ENCODE measurements at regions not wholly inside any gene's neighbourhood (a gene's known extent, or its start where the extent isn't known, plus 50 kb on each side); places are given as distances from the start of the nearest gene placed in this dataset.
"Not testable (repeated sequence)": the region's sequence is repeated elsewhere in the genome, so short reads cannot be mapped to it uniquely, and the experiment has no call there.

DNA sequence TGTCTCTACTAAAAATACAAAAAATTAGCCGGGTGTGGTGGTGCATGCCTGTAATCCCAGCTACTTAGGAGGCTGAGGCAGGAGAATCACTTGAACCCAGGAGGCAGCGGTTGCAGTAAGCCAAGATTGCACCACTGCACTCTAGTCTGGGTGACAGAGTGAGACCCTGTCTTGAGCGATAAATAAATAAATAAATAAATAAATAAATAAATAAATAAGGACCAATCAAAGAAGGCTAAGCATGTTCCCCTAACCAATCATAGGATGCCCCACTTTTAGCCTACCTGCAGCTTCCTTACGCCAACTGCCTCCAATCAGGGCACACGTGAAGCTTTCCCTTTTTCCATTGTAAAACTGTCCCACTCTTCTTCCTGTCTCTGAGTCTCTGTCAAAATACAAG lies 74.2 kb upstream of the ELAC2 start:
- TF ChIP-seq, protein P1, sequence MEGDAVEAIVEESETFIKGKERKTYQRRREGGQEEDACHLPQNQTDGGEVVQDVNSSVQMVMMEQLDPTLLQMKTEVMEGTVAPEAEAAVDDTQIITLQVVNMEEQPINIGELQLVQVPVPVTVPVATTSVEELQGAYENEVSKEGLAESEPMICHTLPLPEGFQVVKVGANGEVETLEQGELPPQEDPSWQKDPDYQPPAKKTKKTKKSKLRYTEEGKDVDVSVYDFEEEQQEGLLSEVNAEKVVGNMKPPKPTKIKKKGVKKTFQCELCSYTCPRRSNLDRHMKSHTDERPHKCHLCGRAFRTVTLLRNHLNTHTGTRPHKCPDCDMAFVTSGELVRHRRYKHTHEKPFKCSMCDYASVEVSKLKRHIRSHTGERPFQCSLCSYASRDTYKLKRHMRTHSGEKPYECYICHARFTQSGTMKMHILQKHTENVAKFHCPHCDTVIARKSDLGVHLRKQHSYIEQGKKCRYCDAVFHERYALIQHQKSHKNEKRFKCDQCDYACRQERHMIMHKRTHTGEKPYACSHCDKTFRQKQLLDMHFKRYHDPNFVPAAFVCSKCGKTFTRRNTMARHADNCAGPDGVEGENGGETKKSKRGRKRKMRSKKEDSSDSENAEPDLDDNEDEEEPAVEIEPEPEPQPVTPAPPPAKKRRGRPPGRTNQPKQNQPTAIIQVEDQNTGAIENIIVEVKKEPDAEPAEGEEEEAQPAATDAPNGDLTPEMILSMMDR (IDR thresholded peaks at IDR 0.05) = not testable (repeated sequence)
- not testable (repeated sequence) for TF ChIP-seq EZH2 (IDR thresholded peaks at IDR 0.05; ENCODE audit: borderline replicate concordance, insufficient read depth, low read depth, low read length, poor library complexity, severe bottlenecking)
